ENCODE measurements at regions not wholly inside any gene's neighbourhood (a gene's known extent, or its start where the extent isn't known, plus 50 kb on each side); places are given as distances from the start of the nearest gene placed in this dataset.
"Not testable (repeated sequence)": the region's sequence is repeated elsewhere in the genome, so short reads cannot be mapped to it uniquely, and the experiment has no call there.

DNA sequence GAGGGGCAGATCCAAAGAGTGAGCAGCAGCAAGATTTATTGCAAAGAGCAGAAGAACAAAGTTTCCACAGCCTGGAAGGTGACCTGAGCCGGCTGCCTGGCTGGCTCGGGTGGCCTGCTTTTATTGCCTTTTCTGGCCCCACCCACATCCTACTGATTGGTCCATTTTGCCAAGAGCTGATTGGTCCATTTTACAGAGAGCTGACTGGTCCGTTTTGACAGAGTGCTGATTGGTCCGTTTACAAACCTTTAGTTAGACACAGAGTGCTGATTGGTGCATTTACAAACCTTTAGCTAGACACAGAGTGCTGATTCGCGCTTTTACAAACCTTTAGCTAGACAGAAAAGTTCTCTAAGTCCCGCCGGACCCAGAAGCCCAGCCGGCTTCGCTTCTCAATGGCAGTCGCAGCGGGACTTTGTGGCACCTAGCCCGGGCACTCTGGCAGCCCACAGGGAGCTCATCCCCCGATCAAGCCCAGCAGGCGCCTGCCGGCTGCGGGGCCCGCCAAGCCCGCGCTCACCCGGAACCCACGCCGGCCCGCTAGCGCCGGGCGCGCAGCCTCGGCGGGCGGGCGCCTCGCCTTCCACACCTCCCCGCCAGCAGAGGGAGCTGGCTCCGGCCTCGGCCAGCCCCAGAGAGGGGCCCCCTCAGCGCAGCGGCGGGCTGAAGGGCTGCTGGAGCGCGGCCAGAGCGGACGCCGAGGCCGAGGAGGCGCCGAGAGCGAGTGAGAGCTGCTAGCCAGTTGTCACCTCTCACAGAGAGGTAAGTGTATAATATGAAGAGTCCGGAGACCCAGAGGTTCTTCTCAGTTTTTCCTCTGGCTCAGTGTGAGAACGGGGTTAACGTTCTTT is 339.2 kb downstream of the CHL1 start:
- no peaks in the 10 kb centered on the region for H3K36me3 ChIP-seq (ENCODE audit: control insufficient read depth, insufficient read depth, low read length)
- H3K9ac ChIP-seq (ENCODE audit: low read length) = no peak overlapping the region
- peak overlapping the region; percentile 57 for H3K4me3 ChIP-seq (ENCODE audit: low read length)
- H3K27me3 ChIP-seq (ENCODE audit: control insufficient read depth, insufficient read depth, low read length) = no peaks in the 10 kb centered on the region
- H3K4me1 ChIP-seq (ENCODE audit: control insufficient read depth, insufficient read depth, low read length) = no peaks in the 10 kb centered on the region
- no peak overlapping the region for H3K27ac ChIP-seq (ENCODE audit: low read depth, low read length)

GRCh38 chr3:536417-536813 is 339.9 kb downstream of the CHL1 start:
- no peaks in the 10 kb centered on the region for H3K27me3 ChIP-seq (ENCODE audit: control insufficient read depth, insufficient read depth, low read length)
- no peaks in the 10 kb centered on the region for H3K36me3 ChIP-seq (ENCODE audit: control insufficient read depth, insufficient read depth, low read length)
- peak overlapping the region; percentile 57 for H3K4me3 ChIP-seq (ENCODE audit: low read length)
- no peak overlapping the region for H3K27ac ChIP-seq (ENCODE audit: low read depth, low read length)
- H3K9ac ChIP-seq (ENCODE audit: low read length) = no peak overlapping the region
- no peaks in the 10 kb centered on the region for H3K4me1 ChIP-seq (ENCODE audit: control insufficient read depth, insufficient read depth, low read length)

DNA sequence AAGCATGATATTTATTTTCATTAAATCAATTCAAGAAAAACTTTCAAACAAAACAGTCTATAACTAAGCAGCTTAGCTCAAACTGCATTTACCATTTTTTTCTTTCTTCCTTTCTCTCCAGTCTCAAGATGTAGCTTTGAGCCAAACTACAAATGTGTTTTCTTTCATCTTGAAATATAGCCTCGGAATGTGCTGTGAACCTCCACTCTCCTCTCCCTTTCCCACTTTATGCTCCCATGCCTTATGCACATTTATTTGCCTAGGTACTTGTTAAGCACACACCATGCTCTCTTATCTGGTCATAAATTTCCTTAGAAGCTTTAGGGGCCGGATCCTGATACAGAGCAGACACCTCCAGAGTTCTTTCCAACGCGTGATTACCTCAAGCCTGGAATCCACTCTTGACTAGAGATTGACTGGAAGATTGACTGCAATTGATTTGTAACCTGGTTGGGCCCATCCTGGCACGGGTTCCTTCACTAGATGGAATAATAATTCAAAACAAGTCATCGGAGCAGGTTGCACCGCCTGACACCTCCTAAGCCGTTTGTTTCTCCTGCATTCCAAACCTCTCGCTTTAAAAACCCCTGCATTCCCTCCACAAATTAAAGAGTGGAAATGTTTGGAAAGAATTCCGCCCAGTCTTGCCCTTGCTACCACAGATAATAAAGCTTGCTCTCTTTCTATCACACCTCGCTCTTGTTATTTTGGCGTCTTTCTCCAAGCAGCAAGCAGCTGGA is 344.7 kb downstream of the CHL1 start:
- Histone ChIP-seq H3K27me3 (ENCODE audit: control insufficient read depth, insufficient read depth, low read length) (no peaks in the 10 kb centered on the region), H3K27ac (ENCODE audit: low read depth, low read length) (no peak overlapping the region), H3K36me3 (ENCODE audit: control insufficient read depth, insufficient read depth, low read length) (no peaks in the 10 kb centered on the region), H3K9ac (ENCODE audit: low read length) (no peak overlapping the region), H3K4me3 (ENCODE audit: low read length) (no peak overlapping the region), H3K4me1 (ENCODE audit: control insufficient read depth, insufficient read depth, low read length) (no peaks in the 10 kb centered on the region)

- Histone ChIP-seq H3K4me1 (ENCODE audit: control insufficient read depth, insufficient read depth, low read length) (no peaks in the 10 kb centered on the region), H3K9ac (ENCODE audit: low read length) (no peak overlapping the region), H3K27ac (ENCODE audit: low read depth, low read length) (no peak overlapping the region), H3K4me3 (ENCODE audit: low read length) (no peak overlapping the region), H3K27me3 (ENCODE audit: control insufficient read depth, insufficient read depth, low read length) (no peaks in the 10 kb centered on the region), H3K36me3 (ENCODE audit: control insufficient read depth, insufficient read depth, low read length) (no peaks in the 10 kb centered on the region)
These were observed 345.5 kb downstream of the CHL1 start for GRCh38 chr3:542021-542420.

DNA sequence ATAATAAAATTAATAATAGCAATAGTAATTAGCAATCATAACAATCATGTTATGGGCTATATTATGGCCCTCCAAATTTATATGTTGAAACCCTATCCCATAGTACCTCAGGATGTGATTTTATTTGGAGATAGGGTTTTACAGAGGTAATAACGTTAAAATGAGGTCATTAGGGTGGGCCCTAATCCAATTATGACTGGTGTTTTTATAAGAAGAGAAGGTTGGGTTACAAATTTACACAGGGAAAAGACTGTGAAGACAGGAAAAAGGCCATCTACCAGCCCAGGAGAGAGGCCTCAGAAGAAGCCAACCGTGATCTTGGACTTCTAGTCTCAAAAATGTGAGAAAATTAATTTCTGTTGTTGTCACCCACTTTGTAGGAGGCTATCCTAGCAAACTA is 353.1 kb downstream of the CHL1 start:
- H3K27me3 ChIP-seq (ENCODE audit: control insufficient read depth, insufficient read depth, low read length) = no peaks in the 10 kb centered on the region
- H3K9ac ChIP-seq (ENCODE audit: low read length) = no peak overlapping the region
- no peaks in the 10 kb centered on the region for H3K36me3 ChIP-seq (ENCODE audit: control insufficient read depth, insufficient read depth, low read length)
- no peak overlapping the region for H3K27ac ChIP-seq (ENCODE audit: low read depth, low read length)
- no peak overlapping the region for H3K4me3 ChIP-seq (ENCODE audit: low read length)
- no peaks in the 10 kb centered on the region for H3K4me1 ChIP-seq (ENCODE audit: control insufficient read depth, insufficient read depth, low read length)

- Histone ChIP-seq H3K4me1 (ENCODE audit: control insufficient read depth, insufficient read depth, low read length) (no peaks in the 10 kb centered on the region), H3K9ac (ENCODE audit: low read length) (no peak overlapping the region), H3K27me3 (ENCODE audit: control insufficient read depth, insufficient read depth, low read length) (no peaks in the 10 kb centered on the region), H3K27ac (ENCODE audit: low read depth, low read length) (no peak overlapping the region), H3K36me3 (ENCODE audit: control insufficient read depth, insufficient read depth, low read length) (no peaks in the 10 kb centered on the region), H3K4me3 (ENCODE audit: low read length) (no peak overlapping the region)
These were observed 353.9 kb downstream of the CHL1 start for GRCh38 chr3:550471-550870.

DNA sequence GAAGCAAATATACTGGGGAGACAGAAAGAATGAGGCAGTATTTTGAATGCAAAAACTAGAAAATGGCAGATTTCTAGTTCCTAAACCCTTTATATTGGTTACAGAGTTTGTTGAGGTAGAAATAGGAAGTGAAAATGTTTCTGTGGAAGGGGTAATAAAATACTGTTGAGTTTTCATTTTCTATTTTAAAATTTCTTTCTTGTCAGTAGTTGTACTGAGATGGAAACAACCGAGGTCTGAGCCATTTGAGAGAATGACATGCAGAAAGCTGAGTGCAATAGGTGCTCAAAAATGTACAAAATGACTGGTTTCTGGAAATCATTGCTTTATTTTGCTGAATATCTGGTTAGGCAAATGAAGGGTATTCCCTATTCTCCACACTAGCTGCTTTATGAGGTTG is 361.4 kb downstream of the CHL1 start:
- Histone ChIP-seq H3K4me1 (ENCODE audit: control insufficient read depth, insufficient read depth, low read length) (no peaks in the 10 kb centered on the region), H3K36me3 (ENCODE audit: control insufficient read depth, insufficient read depth, low read length) (no peaks in the 10 kb centered on the region), H3K27ac (ENCODE audit: low read depth, low read length) (no peak overlapping the region), H3K4me3 (ENCODE audit: low read length) (no peak overlapping the region), H3K9ac (ENCODE audit: low read length) (no peak overlapping the region), H3K27me3 (ENCODE audit: control insufficient read depth, insufficient read depth, low read length) (no peaks in the 10 kb centered on the region)

DNA sequence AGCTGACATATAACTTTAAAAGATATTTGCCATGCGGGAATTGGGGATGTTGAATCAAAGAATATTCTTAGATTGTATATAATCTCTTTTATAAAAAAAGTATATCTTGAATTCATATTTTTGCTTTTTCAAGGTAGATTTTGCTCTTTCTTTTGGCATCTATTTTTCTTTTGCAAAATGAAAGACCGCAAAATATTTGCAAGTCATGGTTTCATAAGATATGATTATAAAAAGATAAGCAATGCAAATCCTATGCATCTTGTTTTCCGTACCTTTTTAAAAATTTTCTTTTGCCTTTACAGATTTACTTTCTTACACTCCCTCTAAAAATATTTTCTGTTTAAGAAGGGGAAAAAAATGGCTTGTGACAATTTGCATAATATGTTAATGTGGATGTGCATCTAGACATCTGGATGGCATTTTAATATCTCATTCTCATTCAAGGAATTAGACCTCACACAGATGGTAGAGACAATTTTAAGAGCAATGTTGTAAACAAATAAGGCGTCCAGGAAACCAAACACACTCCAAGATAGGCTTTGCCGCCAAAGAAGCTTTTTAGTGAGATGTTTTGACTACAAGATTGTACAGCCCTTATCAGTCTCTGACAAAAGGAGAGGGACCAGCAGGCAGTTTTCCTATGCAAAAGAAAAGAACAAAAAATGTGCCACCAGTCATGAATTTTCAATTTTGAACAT is 371.1 kb downstream of the CHL1 start:
- Histone ChIP-seq H3K36me3 (ENCODE audit: control insufficient read depth, insufficient read depth, low read length) (no peaks in the 10 kb centered on the region), H3K4me3 (ENCODE audit: low read length) (no peak overlapping the region), H3K27ac (ENCODE audit: low read depth, low read length) (no peak overlapping the region), H3K9ac (ENCODE audit: low read length) (no peak overlapping the region), H3K4me1 (ENCODE audit: control insufficient read depth, insufficient read depth, low read length) (no peaks in the 10 kb centered on the region), H3K27me3 (ENCODE audit: control insufficient read depth, insufficient read depth, low read length) (no peaks in the 10 kb centered on the region)

GRCh38 chr3:579529-579928 is 383.0 kb downstream of the CHL1 start:
- H3K9ac ChIP-seq (ENCODE audit: low read length); H3K27ac ChIP-seq (ENCODE audit: low read depth, low read length); H3K4me3 ChIP-seq (ENCODE audit: low read length); H3K27me3 ChIP-seq (ENCODE audit: control insufficient read depth, insufficient read depth, low read length); H3K36me3 ChIP-seq (ENCODE audit: control insufficient read depth, insufficient read depth, low read length); H3K4me1 ChIP-seq (ENCODE audit: control insufficient read depth, insufficient read depth, low read length): not testable (repeated sequence)

DNA sequence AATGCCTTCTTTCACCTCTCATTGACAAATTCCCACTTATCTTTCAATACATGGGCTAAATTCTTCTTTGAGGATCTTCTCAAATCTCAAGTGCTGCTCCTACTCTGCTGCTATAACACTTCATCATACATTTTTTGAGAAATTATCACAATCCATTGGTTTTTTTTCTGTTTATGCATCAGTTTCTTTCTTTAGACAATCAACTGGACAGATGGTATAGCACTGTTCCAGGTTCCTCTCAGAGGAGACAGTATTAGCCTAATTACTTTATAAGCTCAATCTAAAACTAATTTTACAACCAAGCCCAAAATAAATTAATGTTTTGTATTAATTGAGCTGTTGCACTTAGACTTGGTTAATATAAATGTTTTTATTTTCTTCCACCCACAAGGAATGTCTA is 392.5 kb downstream of the CHL1 start:
- not testable (repeated sequence) for H3K9ac ChIP-seq (ENCODE audit: low read length); H3K36me3 ChIP-seq (ENCODE audit: control insufficient read depth, insufficient read depth, low read length); H3K4me1 ChIP-seq (ENCODE audit: control insufficient read depth, insufficient read depth, low read length); H3K27me3 ChIP-seq (ENCODE audit: control insufficient read depth, insufficient read depth, low read length); H3K27ac ChIP-seq (ENCODE audit: low read depth, low read length); H3K4me3 ChIP-seq (ENCODE audit: low read length)

- H3K9ac ChIP-seq (ENCODE audit: low read length); H3K27me3 ChIP-seq (ENCODE audit: control insufficient read depth, insufficient read depth, low read length); H3K36me3 ChIP-seq (ENCODE audit: control insufficient read depth, insufficient read depth, low read length); H3K4me1 ChIP-seq (ENCODE audit: control insufficient read depth, insufficient read depth, low read length); H3K27ac ChIP-seq (ENCODE audit: low read depth, low read length); H3K4me3 ChIP-seq (ENCODE audit: low read length): not testable (repeated sequence)
These were observed 400.7 kb downstream of the CHL1 start for GRCh38 chr3:597304-597703.

DNA sequence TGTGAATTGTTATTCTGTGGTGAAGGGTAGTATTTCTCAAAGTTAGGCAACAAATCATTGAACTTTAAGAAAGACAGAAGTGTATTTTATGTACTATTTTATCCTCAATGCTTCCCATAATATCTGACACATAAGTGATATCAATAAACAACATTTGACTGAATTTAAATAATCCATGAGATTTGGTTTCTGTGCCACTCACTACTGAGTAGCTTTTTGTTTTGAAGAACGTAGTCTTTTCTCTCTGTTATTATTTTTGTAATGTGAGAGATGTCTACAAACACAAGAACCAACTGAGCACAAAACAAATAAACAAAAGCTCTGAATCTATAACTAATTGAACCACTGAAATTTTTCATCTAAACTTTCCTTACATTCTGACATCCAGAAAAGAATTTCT is 401.2 kb downstream of the CHL1 start:
- not testable (repeated sequence) for H3K27me3 ChIP-seq (ENCODE audit: control insufficient read depth, insufficient read depth, low read length); H3K4me1 ChIP-seq (ENCODE audit: control insufficient read depth, insufficient read depth, low read length); H3K4me3 ChIP-seq (ENCODE audit: low read length); H3K36me3 ChIP-seq (ENCODE audit: control insufficient read depth, insufficient read depth, low read length); H3K9ac ChIP-seq (ENCODE audit: low read length); H3K27ac ChIP-seq (ENCODE audit: low read depth, low read length)
